Subcutaneous abdominal adipose tissue (tissue), 5 donors: ENCODE measurements at regions not wholly inside any gene's neighbourhood (a gene's known extent, or its start where the extent isn't known, plus 50 kb on each side); places are given as distances from the start of the nearest gene placed in this dataset.

Experiments used
- H3K27ac ChIP-seq: one replicate; pipeline ENCODE4 v1.7.0; 2013; ENCODE audit warnings: low read depth, mild to moderate bottlenecking, inconsistent platforms, low read length, moderate library complexity
- H3K27me3 ChIP-seq, 5 donors: one replicate each; pipeline ENCODE4 v1.7.0; 2013; ENCODE audit warnings: low read length in 5 of 5, inconsistent platforms in 1 of 5; ENCODE audit not compliant: control insufficient read depth in 5 of 5, insufficient read depth in 4 of 5
- H3K36me3 ChIP-seq, 5 donors: one replicate each; pipeline ENCODE4 v1.7.0; 2013; ENCODE audit warnings: low read length in 5 of 5; ENCODE audit not compliant: control insufficient read depth in 5 of 5, insufficient read depth in 5 of 5
- H3K4me1 ChIP-seq, 5 donors: one replicate each; pipeline ENCODE4 v1.7.0; 2013; ENCODE audit warnings: low read length in 5 of 5, mild to moderate bottlenecking in 3 of 5, moderate library complexity in 1 of 5; ENCODE audit not compliant: control insufficient read depth in 5 of 5, insufficient read depth in 5 of 5
- H3K4me3 ChIP-seq, 5 donors: one replicate each; pipeline ENCODE4 v1.7.0; 2013; ENCODE audit warnings: low read length in 5 of 5, low read depth in 1 of 5
- H3K9ac ChIP-seq, 5 donors: one replicate each; pipeline ENCODE4 v1.7.0; 2013; ENCODE audit warnings: low read length in 5 of 5, mild to moderate bottlenecking in 4 of 5, moderate library complexity in 3 of 5
- H3K9me3 ChIP-seq, 5 donors: one replicate each; pipeline ENCODE4 v1.7.0; 2013; ENCODE audit warnings: low read length in 5 of 5; ENCODE audit not compliant: control insufficient read depth in 5 of 5
- donor health status: healthy.
- donor health status: healthy.
- donor health status: healthy.
- donor health status: healthy.
- donor health status: healthy.

GRCh38 chr16:73735954-73736353 is 560.7 kb upstream of the PSMD7 start:
- Histone ChIP-seq H3K36me3 (no peaks in the 10 kb centered on the region), H3K9me3 (peaks cover 0 to 6% (median 5%) of the 10 kb centered on the region in 5 donors), H3K27me3 (peaks cover 0 to 2% (median 0%) of the 10 kb centered on the region in 5 donors), H3K4me1 (no peaks in the 10 kb centered on the region), H3K9ac (no peak overlapping the region), H3K27ac (no peak overlapping the region), H3K4me3 (no peak overlapping the region)

GRCh38 chr16:73735018-73735417 is 561.6 kb upstream of the PSMD7 start:
- Histone ChIP-seq H3K4me1 (no peaks in the 10 kb centered on the region), H3K9me3 (peaks cover 0 to 6% (median 5%) of the 10 kb centered on the region in 5 donors), H3K4me3 (no peak overlapping the region), H3K9ac (no peak overlapping the region), H3K27me3 (peaks cover 0 to 2% (median 0%) of the 10 kb centered on the region in 5 donors), H3K36me3 (no peaks in the 10 kb centered on the region), H3K27ac (no peak overlapping the region)

GRCh38 chr16:73732681-73733080 is 563.9 kb upstream of the PSMD7 start:
- Histone ChIP-seq H3K9me3 (peaks cover 0 to 5% (median 0%) of the 10 kb centered on the region in 5 donors), H3K4me3 (no peak overlapping the region), H3K4me1 (no peaks in the 10 kb centered on the region), H3K36me3 (no peaks in the 10 kb centered on the region), H3K27ac (no peak overlapping the region), H3K27me3 (peaks cover 0 to 2% (median 0%) of the 10 kb centered on the region in 5 donors), H3K9ac (no peak overlapping the region)

- Histone ChIP-seq H3K36me3 (no peaks in the 10 kb centered on the region), H3K27ac (no peak overlapping the region), H3K27me3 (peaks cover 0 to 2% (median 0%) of the 10 kb centered on the region in 5 donors), H3K4me3 (no peak overlapping the region), H3K9me3 (peaks cover 0 to 5% (median 0%) of the 10 kb centered on the region in 5 donors), H3K9ac (no peak overlapping the region), H3K4me1 (no peaks in the 10 kb centered on the region)
Measured at GRCh38 chr16:73732143-73732542, 564.5 kb upstream of the PSMD7 start.

- Histone ChIP-seq H3K36me3 (no peaks in the 10 kb centered on the region), H3K9me3 (peaks cover 0 to 5% (median 0%) of the 10 kb centered on the region in 5 donors), H3K4me3 (no peak overlapping the region), H3K4me1 (no peaks in the 10 kb centered on the region), H3K27me3 (no peaks in the 10 kb centered on the region), H3K9ac (no peak overlapping the region), H3K27ac (no peak overlapping the region)
Measured at GRCh38 chr16:73730481-73731090, 566.0 kb upstream of the PSMD7 start.

GRCh38 chr16:73725156-73725555 is 571.5 kb upstream of the PSMD7 start:
- H3K4me1 ChIP-seq, result no peaks in the 10 kb centered on the region
- no peaks in the 10 kb centered on the region for H3K27me3 ChIP-seq
- H3K36me3 ChIP-seq, result no peaks in the 10 kb centered on the region
- H3K4me3 ChIP-seq, result no peak overlapping the region
- H3K9ac ChIP-seq, result no peak overlapping the region
- no peak overlapping the region for H3K27ac ChIP-seq
- peaks cover 0 to 9% (median 0%) of the 10 kb centered on the region in 5 donors for H3K9me3 ChIP-seq

- no peaks in the 10 kb centered on the region for H3K36me3 ChIP-seq
- H3K9ac ChIP-seq, result no peak overlapping the region
- no peaks in the 10 kb centered on the region for H3K27me3 ChIP-seq
- no peak overlapping the region for H3K27ac ChIP-seq
- peaks cover 0 to 9% (median 0%) of the 10 kb centered on the region in 5 donors for H3K9me3 ChIP-seq
- H3K4me3 ChIP-seq, result no peak overlapping the region
- H3K4me1 ChIP-seq, result no peaks in the 10 kb centered on the region
Measured at GRCh38 chr16:73724503-73724902, 572.1 kb upstream of the PSMD7 start.

- Histone ChIP-seq H3K4me1 (no peaks in the 10 kb centered on the region), H3K36me3 (no peaks in the 10 kb centered on the region), H3K27ac (no peak overlapping the region), H3K27me3 (peaks cover 0 to 5% (median 2%) of the 10 kb centered on the region in 5 donors), H3K4me3 (no peak overlapping the region), H3K9ac (no peak overlapping the region), H3K9me3 (no peaks in the 10 kb centered on the region)
Measured at GRCh38 chr16:73717266-73717974, 579.2 kb upstream of the PSMD7 start.

- H3K4me3 ChIP-seq, result no peak overlapping the region
- H3K9ac ChIP-seq, result no peak overlapping the region
- peaks cover 0 to 5% (median 2%) of the 10 kb centered on the region in 5 donors for H3K27me3 ChIP-seq
- H3K4me1 ChIP-seq, result no peaks in the 10 kb centered on the region
- H3K36me3 ChIP-seq, result no peaks in the 10 kb centered on the region
- no peak overlapping the region for H3K27ac ChIP-seq
- H3K9me3 ChIP-seq, result no peaks in the 10 kb centered on the region
Measured at GRCh38 chr16:73714976-73715375, 581.6 kb upstream of the PSMD7 start.

GRCh38 chr16:73713778-73714495 is 582.7 kb upstream of the PSMD7 start:
- Histone ChIP-seq H3K4me1 (no peaks in the 10 kb centered on the region), H3K9ac (no peak overlapping the region), H3K4me3 (no peak overlapping the region), H3K9me3 (no peaks in the 10 kb centered on the region), H3K27ac (no peak overlapping the region), H3K36me3 (no peaks in the 10 kb centered on the region), H3K27me3 (peaks cover 0 to 5% (median 2%) of the 10 kb centered on the region in 5 donors)
